Astrocyte (in vitro differentiated cells and primary cell): ENCODE measurements at regions not wholly inside any gene's neighbourhood (a gene's known extent, or its start where the extent isn't known, plus 50 kb on each side); places are given as distances from the start of the nearest gene placed in this dataset.

ENCODE experiments used
- CTCF ChIP-seq: IDR thresholded peaks from 2 replicates; pipeline ENCODE4 v1.5.1; 2011; ENCODE audit warnings: low read depth, mild to moderate bottlenecking, inconsistent platforms, low read length, moderate library complexity; ENCODE audit not compliant: insufficient read depth
- EZH2 ChIP-seq: IDR thresholded peaks from 2 replicates; pipeline ENCODE4 v1.6.1; 2012; ENCODE audit warnings: mild to moderate bottlenecking, low read length, inconsistent platforms; ENCODE audit not compliant: insufficient read depth

- TF ChIP-seq CTCF (no peak), EZH2 (no peak)
Observed at GRCh38 chr7:26554952-26555351, 263.3 kb downstream of the SNX10 start.
